CD8-positive, alpha-beta memory T cell (primary cell): ENCODE measurements at regions not wholly inside any gene's neighbourhood (a gene's known extent, or its start where the extent isn't known, plus 50 kb on each side); places are given as distances from the start of the nearest gene placed in this dataset.
"Not testable (repeated sequence)": the region's sequence is repeated elsewhere in the genome, so short reads cannot be mapped to it uniquely, and the experiment has no call there.

Experiments
- CTCF ChIA-PET: fragments of 350-600 bp; sonication (Branson Sonifier 250); formaldehyde crosslinking; loops from one replicate; lab custom pipeline; 2021; ENCODE audit warnings: antibody characterized with exemption; lab: Charles Lee
- POLR2A ChIA-PET: fragments of 350-600 bp; sonication (Branson Sonifier 250); formaldehyde crosslinking; loops from one replicate; lab custom pipeline; 2021; ENCODE audit warnings: antibody characterized with exemption; lab: Charles Lee
- DNase-seq, 5 donors: peaks; one replicate each; pipeline versions ENCODE4 v3.0.0 to v3.0.0-alpha.2; 2020 to 2022; ENCODE audit warnings: mixed read lengths in 1 of 5
- H3K27ac ChIP-seq: one replicate; pipeline ENCODE4 v1.7.0; 2013; ENCODE audit warnings: low read depth, mild to moderate bottlenecking, low read length, moderate library complexity
- H3K27me3 ChIP-seq: 2 replicates; pipeline ENCODE4 v1.7.0; 2013; ENCODE audit warnings: low read length, mild to moderate bottlenecking; ENCODE audit not compliant: insufficient read depth, poor library complexity, severe bottlenecking
- H3K36me3 ChIP-seq: 2 replicates; pipeline ENCODE4 v1.7.0; 2013; ENCODE audit warnings: mild to moderate bottlenecking, low read length, moderate library complexity; ENCODE audit not compliant: insufficient read depth
- H3K4me1 ChIP-seq: 2 replicates; pipeline ENCODE4 v1.7.0; 2013; ENCODE audit warnings: mild to moderate bottlenecking, low read length, moderate library complexity; ENCODE audit not compliant: insufficient read depth
- H3K4me3 ChIP-seq: 2 replicates; pipeline ENCODE4 v1.7.0; 2013; ENCODE audit warnings: mild to moderate bottlenecking, low read length
- H3K9me3 ChIP-seq: 2 replicates; pipeline ENCODE4 v1.7.0; 2013; ENCODE audit warnings: mild to moderate bottlenecking, low read length
- H3K27ac Mint-ChIP-seq, 8 donors: one replicate each; pipeline ENCODE4 v1.8.0; 2020 to 2021; ENCODE audit warnings: mixed read lengths in 8 of 8, mild to moderate bottlenecking in 6 of 8, inconsistent platforms in 3 of 8, moderate library complexity in 3 of 8
- H3K27me3 Mint-ChIP-seq, 2 donors: one replicate each; pipeline ENCODE4 v1.8.0; 2020 to 2021; ENCODE audit warnings: mixed read lengths in 2 of 2, mild to moderate bottlenecking in 1 of 2, moderate library complexity in 1 of 2
- H3K36me3 Mint-ChIP-seq, 3 donors: one replicate each; pipeline ENCODE4 v1.8.0; 2020 to 2021; ENCODE audit warnings: mixed read lengths in 3 of 3, inconsistent platforms in 1 of 3, mild to moderate bottlenecking in 1 of 3
- H3K4me1 Mint-ChIP-seq, 3 donors: one replicate each; pipeline ENCODE4 v1.8.0; 2020 to 2021; ENCODE audit warnings: mixed read lengths in 3 of 3, inconsistent platforms in 1 of 3, mild to moderate bottlenecking in 1 of 3
- H3K4me3 Mint-ChIP-seq, 7 donors: one replicate each; pipeline ENCODE4 v1.8.0; 2020 to 2021; ENCODE audit warnings: mixed read lengths in 7 of 7, mild to moderate bottlenecking in 6 of 7, moderate library complexity in 4 of 7, inconsistent platforms in 2 of 7
- H3K9me3 Mint-ChIP-seq, 5 donors: one replicate each; pipeline ENCODE4 v1.8.0; 2020 to 2022; ENCODE audit warnings: mixed read lengths in 5 of 5, mild to moderate bottlenecking in 3 of 5, moderate library complexity in 2 of 5, inconsistent platforms in 1 of 5

- ChIA-PET POLR2A (no interaction called here), CTCF (no interaction called here)
- Histone ChIP-seq H3K27me3 (no peaks in the 10 kb centered on the region), H3K4me3 (no peak overlapping the region), H3K36me3 (no peaks in the 10 kb centered on the region), H3K9me3 (no peaks in the 10 kb centered on the region), H3K27ac (no peak overlapping the region), H3K4me1 (no peaks in the 10 kb centered on the region)
- peaks cover 0 to 20% (median 11%) of the 10 kb centered on the region in 5 donors for H3K9me3 Mint-ChIP-seq
- no peaks in the 10 kb centered on the region for H3K4me1 Mint-ChIP-seq
- H3K36me3 Mint-ChIP-seq: no peaks in the 10 kb centered on the region
- no peaks in the 10 kb centered on the region for H3K27me3 Mint-ChIP-seq
- DNase-seq: no peak
- no peak overlapping the region for H3K27ac Mint-ChIP-seq
- H3K4me3 Mint-ChIP-seq: no peak overlapping the region
Observed at GRCh38 chr13:69020120-69020519, 1087.5 kb upstream of the ATXN8OS start.

GRCh38 chr13:69018173-69018572 lies 1089.5 kb upstream of the ATXN8OS start:
- H3K4me1 Mint-ChIP-seq, DNase-seq, H3K36me3 ChIP-seq, H3K4me1 ChIP-seq, H3K9me3 ChIP-seq, H3K36me3 Mint-ChIP-seq, H3K4me3 Mint-ChIP-seq, H3K27ac Mint-ChIP-seq, CTCF ChIA-PET, H3K27me3 Mint-ChIP-seq, POLR2A ChIA-PET, H3K27ac ChIP-seq, H3K27me3 ChIP-seq, H3K4me3 ChIP-seq: not testable (repeated sequence)
- H3K9me3 Mint-ChIP-seq: peaks cover 5 to 22% (median 11%) of the 10 kb centered on the region in 5 donors

- Mint-ChIP-seq H3K27me3 (no peaks in the 10 kb centered on the region), H3K27ac (no peak overlapping the region), H3K4me1 (no peaks in the 10 kb centered on the region), H3K4me3 (no peak overlapping the region), H3K36me3 (no peaks in the 10 kb centered on the region), H3K9me3 (peaks cover 1 to 14% (median 10%) of the 10 kb centered on the region in 5 donors)
- no peaks in the 10 kb centered on the region for H3K36me3 ChIP-seq
- POLR2A ChIA-PET: no interaction called here
- H3K4me1 ChIP-seq: no peaks in the 10 kb centered on the region
- H3K9me3 ChIP-seq: no peaks in the 10 kb centered on the region
- CTCF ChIA-PET: no interaction called here
- no peak overlapping the region for H3K27ac ChIP-seq
- H3K27me3 ChIP-seq: no peaks in the 10 kb centered on the region
- no peak for DNase-seq
- H3K4me3 ChIP-seq: no peak overlapping the region
Observed at GRCh38 chr13:69010789-69011188, 1096.8 kb upstream of the ATXN8OS start.

GRCh38 chr13:69008499-69008898 lies 1099.1 kb upstream of the ATXN8OS start:
- Mint-ChIP-seq H3K4me3 (no peak overlapping the region), H3K27ac (no peak overlapping the region), H3K27me3 (no peaks in the 10 kb centered on the region), H3K9me3 (peaks cover 1 to 18% (median 11%) of the 10 kb centered on the region in 5 donors), H3K4me1 (no peaks in the 10 kb centered on the region), H3K36me3 (no peaks in the 10 kb centered on the region)
- Histone ChIP-seq H3K9me3 (no peaks in the 10 kb centered on the region), H3K36me3 (no peaks in the 10 kb centered on the region), H3K27me3 (no peaks in the 10 kb centered on the region), H3K4me3 (no peak overlapping the region), H3K4me1 (no peaks in the 10 kb centered on the region), H3K27ac (no peak overlapping the region)
- ChIA-PET POLR2A (no interaction called here), CTCF (no interaction called here)
- DNase-seq: no peak

- Mint-ChIP-seq H3K4me3 (no peak overlapping the region), H3K27ac (no peak overlapping the region), H3K4me1 (no peaks in the 10 kb centered on the region), H3K9me3 (peaks cover 8 to 30% (median 21%) of the 10 kb centered on the region in 5 donors), H3K36me3 (no peaks in the 10 kb centered on the region), H3K27me3 (no peaks in the 10 kb centered on the region)
- POLR2A ChIA-PET: no interaction called here
- H3K27me3 ChIP-seq: no peaks in the 10 kb centered on the region
- no peak overlapping the region for H3K4me3 ChIP-seq
- CTCF ChIA-PET: no interaction called here
- no peaks in the 10 kb centered on the region for H3K36me3 ChIP-seq
- no peaks in the 10 kb centered on the region for H3K9me3 ChIP-seq
- no peak for DNase-seq
- H3K4me1 ChIP-seq: no peaks in the 10 kb centered on the region
- no peak overlapping the region for H3K27ac ChIP-seq
Observed at GRCh38 chr13:68998056-68998455, 1109.6 kb upstream of the ATXN8OS start.

- no peak overlapping the region for H3K27ac ChIP-seq
- no peak overlapping the region for H3K4me3 ChIP-seq
- ChIA-PET CTCF (no interaction called here), POLR2A (no interaction called here)
- no peaks in the 10 kb centered on the region for H3K4me1 ChIP-seq
- H3K27ac Mint-ChIP-seq: no peak overlapping the region
- H3K9me3 Mint-ChIP-seq: peaks cover 8 to 34% (median 13%) of the 10 kb centered on the region in 5 donors
- H3K9me3 ChIP-seq: no peaks in the 10 kb centered on the region
- H3K27me3 ChIP-seq: no peaks in the 10 kb centered on the region
- no peak for DNase-seq
- no peaks in the 10 kb centered on the region for H3K36me3 Mint-ChIP-seq
- H3K36me3 ChIP-seq: no peaks in the 10 kb centered on the region
- no peaks in the 10 kb centered on the region for H3K27me3 Mint-ChIP-seq
- H3K4me1 Mint-ChIP-seq: no peaks in the 10 kb centered on the region
- H3K4me3 Mint-ChIP-seq: no peak overlapping the region
Observed at GRCh38 chr13:68996668-68997025, 1111.0 kb upstream of the ATXN8OS start.

- H3K36me3 Mint-ChIP-seq: no peaks in the 10 kb centered on the region
- H3K4me1 Mint-ChIP-seq: no peaks in the 10 kb centered on the region
- H3K27me3 Mint-ChIP-seq: no peaks in the 10 kb centered on the region
- H3K4me3 Mint-ChIP-seq: no peak overlapping the region
- CTCF ChIA-PET: no interaction called here
- Histone ChIP-seq H3K36me3 (no peaks in the 10 kb centered on the region), H3K4me1 (no peaks in the 10 kb centered on the region), H3K27ac (no peak overlapping the region), H3K9me3 (no peaks in the 10 kb centered on the region), H3K27me3 (no peaks in the 10 kb centered on the region), H3K4me3 (no peak overlapping the region)
- DNase-seq: no peak
- POLR2A ChIA-PET: no interaction called here
- H3K27ac Mint-ChIP-seq: no peak overlapping the region
- peaks cover 6 to 29% (median 13%) of the 10 kb centered on the region in 5 donors for H3K9me3 Mint-ChIP-seq
Observed at GRCh38 chr13:68995972-68996667, 1111.5 kb upstream of the ATXN8OS start.

- Histone ChIP-seq H3K9me3 (no peaks in the 10 kb centered on the region), H3K4me3 (no peak overlapping the region), H3K27me3 (no peaks in the 10 kb centered on the region), H3K27ac (no peak overlapping the region), H3K36me3 (no peaks in the 10 kb centered on the region), H3K4me1 (no peaks in the 10 kb centered on the region)
- ChIA-PET CTCF (no interaction called here), POLR2A (no interaction called here)
- H3K27ac Mint-ChIP-seq: no peak overlapping the region
- H3K36me3 Mint-ChIP-seq: no peaks in the 10 kb centered on the region
- H3K4me1 Mint-ChIP-seq: no peaks in the 10 kb centered on the region
- H3K9me3 Mint-ChIP-seq: peaks cover 2 to 15% (median 6%) of the 10 kb centered on the region in 5 donors
- H3K4me3 Mint-ChIP-seq: no peak overlapping the region
- H3K27me3 Mint-ChIP-seq: no peaks in the 10 kb centered on the region
- DNase-seq: no peak
Observed at GRCh38 chr13:68993154-68993553, 1114.5 kb upstream of the ATXN8OS start.
